Activated T-helper 2 cell treated with anti-CD3 and anti-CD28 coated beads, Interferon-gamma antibody, Interleukin-2, Interleukin-4, amounts not matched to agents 10 μg/mL and 5 μg/mL and 100 μg/mL, durations not matched to agents 14 hours and 24 hours and 36 hours (primary cell): ENCODE measurements at regions not wholly inside any gene's neighbourhood (a gene's known extent, or its start where the extent isn't known, plus 50 kb on each side); places are given as distances from the start of the nearest gene placed in this dataset.

Experiments used
- DNase-seq: peaks from one replicate; pipeline ENCODE4 v3.0.0; 2021; ENCODE audit warnings: low spot score
- H3K27ac Mint-ChIP-seq: one replicate; pipeline ENCODE4 v1.8.0; 2021; ENCODE audit warnings: mixed read lengths
- H3K27me3 Mint-ChIP-seq: one replicate; pipeline ENCODE4 v1.8.0; 2021; ENCODE audit warnings: low read depth, mixed read lengths
- H3K36me3 Mint-ChIP-seq: one replicate; pipeline ENCODE4 v1.8.0; 2021; ENCODE audit warnings: low read depth, mixed read lengths
- H3K4me1 Mint-ChIP-seq: one replicate; pipeline ENCODE4 v1.8.0; 2021; ENCODE audit warnings: low read depth, mixed read lengths
- H3K4me3 Mint-ChIP-seq: one replicate; pipeline ENCODE4 v1.8.0; 2021; ENCODE audit warnings: low read depth, mild to moderate bottlenecking, moderate library complexity, mixed read lengths
- H3K9me3 Mint-ChIP-seq: one replicate; pipeline ENCODE4 v1.8.0; 2021; ENCODE audit warnings: mixed read lengths
- intact Hi-C: fragments of 100-400 bp; cut with micrococcal nuclease; formaldehyde crosslinking; loops from one replicate; pipeline ENCODE4 v1.15.1; 2023

DNA sequence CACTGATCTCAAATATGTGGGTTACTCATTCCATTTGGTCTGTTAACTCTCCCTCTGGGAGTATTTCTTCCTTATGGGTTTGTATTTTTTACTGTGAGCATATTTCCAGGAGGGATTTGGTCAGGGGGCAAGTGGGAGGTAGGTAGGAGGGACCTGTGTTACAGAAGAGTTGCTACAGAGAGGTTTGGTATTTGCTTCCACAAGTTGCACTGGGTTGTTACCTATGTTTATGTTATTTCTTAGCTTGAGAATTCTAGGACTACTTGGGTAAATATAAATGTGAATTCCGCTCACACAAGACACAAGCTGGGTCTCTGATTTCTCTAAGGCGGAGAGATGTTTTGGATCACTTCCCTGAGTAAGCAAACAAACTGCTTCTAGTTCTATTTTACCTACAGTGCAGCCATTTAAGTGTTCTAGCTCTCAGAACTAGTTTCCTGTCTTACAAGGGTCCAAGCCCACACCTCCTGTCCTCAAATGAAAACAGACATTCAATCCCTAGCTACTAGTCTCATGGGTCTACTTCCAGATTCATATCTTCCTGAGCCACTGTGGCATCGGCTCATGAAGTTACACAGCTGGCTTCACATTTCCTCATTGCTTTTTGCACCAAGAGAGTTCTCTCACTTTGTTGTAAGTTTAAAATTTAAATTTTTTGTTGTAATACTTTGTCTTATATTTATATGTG, 75.4 kb upstream of the PPP1R3C start:
- no peak for DNase-seq
- H3K27me3 Mint-ChIP-seq = peaks cover 16% of the 10 kb centered on the region
- intact Hi-C loops = no loop called here
- H3K27ac Mint-ChIP-seq = no peak overlapping the region
- no peaks in the 10 kb centered on the region for H3K9me3 Mint-ChIP-seq
- no peaks in the 10 kb centered on the region for H3K36me3 Mint-ChIP-seq
- no peak overlapping the region for H3K4me3 Mint-ChIP-seq
- no peaks in the 10 kb centered on the region for H3K4me1 Mint-ChIP-seq

DNA sequence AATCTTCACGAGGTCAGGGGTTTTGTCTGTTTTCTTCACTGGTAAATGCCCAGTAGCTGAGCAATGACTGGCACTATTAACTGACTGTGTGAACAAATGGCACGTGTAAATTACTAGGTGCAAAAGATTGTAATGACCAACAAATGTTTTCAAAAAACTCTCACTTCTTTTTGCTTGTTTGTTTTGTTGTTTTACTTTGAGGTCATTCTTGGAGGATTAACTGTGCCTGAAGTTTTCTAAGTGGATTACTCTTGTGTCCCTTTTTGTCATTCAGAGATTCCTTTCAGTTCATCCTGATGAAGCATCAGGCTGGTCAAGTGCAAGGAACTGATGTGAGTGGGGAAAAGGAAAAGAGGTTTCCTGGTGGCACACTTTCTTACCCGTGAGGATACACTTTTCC, 74.4 kb upstream of the PPP1R3C start:
- Mint-ChIP-seq H3K36me3 (no peaks in the 10 kb centered on the region), H3K4me3 (no peak overlapping the region), H3K27ac (no peak overlapping the region), H3K4me1 (no peaks in the 10 kb centered on the region), H3K9me3 (no peaks in the 10 kb centered on the region), H3K27me3 (peaks cover 16% of the 10 kb centered on the region)
- intact Hi-C loops = no loop called here
- DNase-seq = no peak

- intact Hi-C loops = no loop called here
These were observed 73.2 kb upstream of the PPP1R3C start for GRCh38 chr10:91705948-91706670.

GRCh38 chr10:91702620-91703019, 69.7 kb upstream of the PPP1R3C start:
- no peak for DNase-seq
- no peaks in the 10 kb centered on the region for H3K9me3 Mint-ChIP-seq
- H3K4me1 Mint-ChIP-seq = no peaks in the 10 kb centered on the region
- no peak overlapping the region for H3K4me3 Mint-ChIP-seq
- H3K27me3 Mint-ChIP-seq = peaks cover 13% of the 10 kb centered on the region
- H3K27ac Mint-ChIP-seq = no peak overlapping the region
- intact Hi-C loops = no loop called here
- no peaks in the 10 kb centered on the region for H3K36me3 Mint-ChIP-seq

More at GRCh38 chr10:91705948-91706670, 73.2 kb upstream of the PPP1R3C start:
- Mint-ChIP-seq H3K4me3 (no peak overlapping the region), H3K27me3 (peaks cover 16% of the 10 kb centered on the region), H3K9me3 (no peaks in the 10 kb centered on the region), H3K4me1 (no peaks in the 10 kb centered on the region), H3K27ac (no peak overlapping the region), H3K36me3 (no peaks in the 10 kb centered on the region)
- no peak for DNase-seq

- Mint-ChIP-seq H3K27ac (no peak overlapping the region), H3K36me3 (no peaks in the 10 kb centered on the region), H3K4me3 (no peak overlapping the region), H3K4me1 (no peaks in the 10 kb centered on the region), H3K27me3 (peaks cover 5% of the 10 kb centered on the region), H3K9me3 (no peaks in the 10 kb centered on the region)
- DNase-seq = no peak
- intact Hi-C loops = no loop called here
These were observed 68.0 kb upstream of the PPP1R3C start for GRCh38 chr10:91700788-91701444.

DNA sequence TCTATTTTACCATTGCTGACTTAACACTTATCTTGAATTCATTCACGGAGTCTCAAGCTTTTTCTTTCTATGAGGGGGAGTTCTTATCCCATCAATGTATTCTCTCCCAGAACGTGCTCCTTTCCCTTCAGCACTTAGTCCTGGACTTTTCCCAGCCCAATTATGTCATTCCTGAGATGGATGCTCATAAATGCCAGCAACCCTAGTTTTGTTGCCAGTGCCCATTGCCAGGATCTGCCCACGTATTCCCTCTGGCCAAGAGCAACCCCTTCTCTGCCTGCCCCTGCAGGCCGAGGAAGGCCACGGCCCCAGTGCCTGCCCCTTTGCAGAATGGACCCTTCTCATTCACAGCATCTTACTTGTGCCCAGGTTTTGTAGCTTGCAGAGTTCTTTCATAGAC, 67.4 kb upstream of the PPP1R3C start:
- no peak overlapping the region for H3K4me3 Mint-ChIP-seq
- H3K27ac Mint-ChIP-seq = no peak overlapping the region

DNA sequence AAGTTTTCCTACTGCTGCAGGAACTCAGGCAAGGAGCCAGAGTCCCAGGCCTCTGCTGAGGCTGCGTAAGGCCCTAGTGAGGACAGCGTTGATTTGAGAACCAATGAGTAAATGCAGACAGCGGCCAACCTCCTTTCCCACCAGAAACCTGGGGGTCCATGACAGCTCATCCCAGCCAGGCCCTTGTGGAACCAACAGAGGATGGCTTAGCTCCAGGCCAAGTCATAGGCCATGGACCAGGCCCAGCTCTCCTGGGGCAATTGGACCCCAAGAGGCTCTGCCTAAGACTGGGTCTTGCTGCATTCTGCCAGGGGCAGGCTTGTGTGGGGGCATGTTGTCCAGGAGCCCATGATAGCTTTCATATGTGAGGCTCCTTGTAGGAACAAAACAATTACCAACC, 65.4 kb upstream of the PPP1R3C start:
- Mint-ChIP-seq H3K27ac (no peak overlapping the region), H3K27me3 (peaks cover 4% of the 10 kb centered on the region)
- intact Hi-C loops = no loop called here

More for the DNA sequence above, 67.4 kb upstream of the PPP1R3C start:
- no peak for DNase-seq
- no peaks in the 10 kb centered on the region for H3K36me3 Mint-ChIP-seq
- H3K27me3 Mint-ChIP-seq = peaks cover 3% of the 10 kb centered on the region
- no peaks in the 10 kb centered on the region for H3K4me1 Mint-ChIP-seq
- no peaks in the 10 kb centered on the region for H3K9me3 Mint-ChIP-seq
- intact Hi-C loops = no loop called here

DNA sequence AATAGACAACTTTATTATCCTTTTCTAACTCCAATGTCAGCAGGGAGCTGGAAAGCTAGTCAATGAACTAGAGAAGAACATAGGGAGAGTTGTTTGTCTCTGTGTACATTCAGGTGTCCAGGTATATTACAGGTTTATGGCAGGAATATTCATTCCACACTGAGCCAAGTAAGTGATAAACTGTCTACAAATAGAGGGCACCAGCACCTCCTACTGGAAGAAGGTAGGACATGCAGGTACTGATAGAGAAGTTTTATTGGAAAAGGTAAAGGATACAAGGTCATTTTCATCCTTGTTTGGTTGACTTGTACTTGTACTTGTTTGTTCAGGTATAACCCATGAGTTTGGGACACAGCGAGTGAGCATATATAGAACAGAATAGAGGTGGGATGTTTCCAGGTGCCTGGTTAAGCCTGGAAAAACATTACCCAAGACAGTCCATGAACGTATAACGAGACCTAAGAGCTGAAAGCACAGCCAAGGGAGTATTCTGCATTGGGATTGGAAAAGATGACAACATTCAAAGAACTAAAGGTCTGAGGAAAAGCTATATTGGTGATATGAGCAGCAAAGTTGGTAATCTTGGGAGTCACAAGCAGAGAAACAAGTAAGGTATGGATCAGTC, 61.4 kb upstream of the PPP1R3C start:
- H3K27ac Mint-ChIP-seq = no peak overlapping the region
- H3K36me3 Mint-ChIP-seq = no peaks in the 10 kb centered on the region
- peaks cover 2% of the 10 kb centered on the region for H3K27me3 Mint-ChIP-seq
- intact Hi-C loops = loop anchor here (2.0 to 5.0 kb wide), 2 partner anchors 307 to 395 kb away; no protein-coding TSS in a partner anchor
- DNase-seq = no peak
- no peak overlapping the region for H3K4me3 Mint-ChIP-seq
- H3K9me3 Mint-ChIP-seq = no peaks in the 10 kb centered on the region
- peaks cover 5% of the 10 kb centered on the region for H3K4me1 Mint-ChIP-seq

More for the DNA sequence above, 65.4 kb upstream of the PPP1R3C start:
- Mint-ChIP-seq H3K4me1 (no peaks in the 10 kb centered on the region), H3K36me3 (no peaks in the 10 kb centered on the region), H3K9me3 (no peaks in the 10 kb centered on the region), H3K4me3 (no peak overlapping the region)
- no peak for DNase-seq

DNA sequence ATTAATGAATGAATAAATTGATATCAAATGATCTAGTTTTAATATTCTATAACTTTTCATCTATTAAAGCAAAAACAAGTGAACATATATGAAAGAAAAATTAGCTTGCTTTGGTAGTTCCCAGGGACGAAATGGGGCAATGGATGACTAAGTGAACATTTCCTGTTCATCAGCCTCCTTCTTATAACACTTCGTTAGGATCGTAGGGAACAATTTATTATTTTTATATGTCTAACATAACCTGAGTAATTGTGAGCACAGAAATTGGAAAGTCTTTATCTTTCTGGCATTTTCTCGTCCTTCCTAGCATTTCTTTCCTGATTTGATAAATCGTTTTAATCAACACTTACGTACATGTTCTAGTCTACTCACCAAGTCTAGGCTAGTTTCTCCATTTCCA, 59.1 kb upstream of the PPP1R3C start:
- intact Hi-C loops = loop anchor here (5.0 kb wide), 1 partner anchor 305 kb away; no protein-coding TSS in a partner anchor
- no peak overlapping the region for H3K27ac Mint-ChIP-seq

DNA sequence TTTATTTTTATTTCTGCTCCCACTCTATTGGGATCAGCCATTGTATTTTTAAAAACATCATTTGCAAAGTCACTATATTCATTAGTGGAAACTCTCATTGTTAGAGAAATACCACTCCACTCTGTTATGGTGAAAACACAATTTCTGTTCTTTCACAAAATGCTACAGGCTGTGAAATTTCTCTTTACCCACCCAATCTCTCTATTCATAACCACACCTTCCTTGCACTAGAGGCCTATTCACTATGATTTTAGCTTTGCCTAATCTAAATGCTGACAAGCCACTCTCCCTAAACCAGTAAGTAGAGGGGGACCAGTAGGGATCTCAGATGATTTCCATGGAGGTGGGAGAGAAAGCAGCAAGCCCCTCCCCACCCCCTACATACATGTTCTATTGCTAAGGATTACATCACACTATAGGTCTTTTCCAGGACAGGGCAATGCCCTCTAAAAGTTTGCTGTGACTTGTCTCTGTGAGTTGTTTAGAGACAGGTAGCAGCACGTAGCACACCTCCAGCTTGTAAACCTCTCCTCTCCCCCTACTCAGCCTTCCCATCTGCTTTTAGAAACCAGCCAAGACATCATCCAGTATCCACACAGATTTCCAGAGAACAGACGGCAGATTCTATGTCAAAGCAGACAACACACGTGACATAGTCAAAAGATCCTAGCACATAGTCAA, 58.3 kb upstream of the PPP1R3C start:
- no peak overlapping the region for H3K4me3 Mint-ChIP-seq
- intact Hi-C loops = loop anchor here (5.0 kb wide), 1 partner anchor 304 kb away; no protein-coding TSS in a partner anchor

More for the DNA sequence above, 59.1 kb upstream of the PPP1R3C start:
- no peak for DNase-seq
- peaks cover 5% of the 10 kb centered on the region for H3K4me1 Mint-ChIP-seq
- no peak overlapping the region for H3K4me3 Mint-ChIP-seq
- no peaks in the 10 kb centered on the region for H3K36me3 Mint-ChIP-seq
- peaks cover 2% of the 10 kb centered on the region for H3K27me3 Mint-ChIP-seq
- H3K9me3 Mint-ChIP-seq = no peaks in the 10 kb centered on the region

DNA sequence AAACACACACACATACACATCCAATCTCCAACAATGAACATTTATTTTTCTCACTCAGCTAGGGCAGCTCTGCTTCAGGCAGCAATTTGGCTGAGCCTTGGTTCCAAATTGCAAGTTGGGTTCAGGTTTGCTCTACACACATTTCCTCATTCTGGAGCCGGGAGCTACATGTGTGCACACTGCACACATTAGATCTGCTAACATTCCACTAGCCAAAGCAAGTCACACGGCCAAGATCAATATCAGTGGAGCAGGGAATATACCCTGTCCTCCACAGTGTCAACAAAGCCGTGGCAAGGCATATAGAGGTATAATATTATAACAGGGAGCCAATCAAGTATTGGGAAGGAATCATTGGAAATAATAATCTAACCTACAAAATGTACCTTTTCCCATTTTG, 57.5 kb upstream of the PPP1R3C start:
- no peak for DNase-seq
- no peaks in the 10 kb centered on the region for H3K9me3 Mint-ChIP-seq
- H3K27me3 Mint-ChIP-seq = peaks cover 7% of the 10 kb centered on the region
- intact Hi-C loops = loop anchor here (5.0 kb wide), 1 partner anchor 303 kb away; no protein-coding TSS in a partner anchor
- no peaks in the 10 kb centered on the region for H3K36me3 Mint-ChIP-seq
- no peak overlapping the region for H3K27ac Mint-ChIP-seq
- H3K4me3 Mint-ChIP-seq = no peak overlapping the region
- H3K4me1 Mint-ChIP-seq = peaks cover 5% of the 10 kb centered on the region

More for the DNA sequence above, 58.3 kb upstream of the PPP1R3C start:
- H3K27me3 Mint-ChIP-seq = peaks cover 4% of the 10 kb centered on the region
- DNase-seq = no peak
- H3K9me3 Mint-ChIP-seq = no peaks in the 10 kb centered on the region
- peaks cover 5% of the 10 kb centered on the region for H3K4me1 Mint-ChIP-seq
- H3K27ac Mint-ChIP-seq = no peak overlapping the region
- no peaks in the 10 kb centered on the region for H3K36me3 Mint-ChIP-seq

- H3K27me3 Mint-ChIP-seq = peaks cover 11% of the 10 kb centered on the region
- H3K27ac Mint-ChIP-seq = no peak overlapping the region
- H3K4me3 Mint-ChIP-seq = no peak overlapping the region
- no peaks in the 10 kb centered on the region for H3K9me3 Mint-ChIP-seq
- intact Hi-C loops = loop anchor here (5.0 kb wide), 1 partner anchor 302 kb away; no protein-coding TSS in a partner anchor
- peaks cover 5% of the 10 kb centered on the region for H3K4me1 Mint-ChIP-seq
- H3K36me3 Mint-ChIP-seq = no peaks in the 10 kb centered on the region
- DNase-seq = no peak
These were observed 56.9 kb upstream of the PPP1R3C start for GRCh38 chr10:91689731-91690168.
